NB4 (cell line): ENCODE measurements at regions not wholly inside any gene's neighbourhood (a gene's known extent, or its start where the extent isn't known, plus 50 kb on each side); places are given as distances from the start of the nearest gene placed in this dataset.

Experiments used
- DNase-seq: peaks from one replicate; pipeline ENCODE4 v3.0.0; 2010; ENCODE audit warnings: low read depth
- H3K4me3 ChIP-seq: one replicate; pipeline ENCODE4 v1.5.1; 2011; ENCODE audit warnings: mild to moderate bottlenecking, low read depth, low read length, moderate library complexity
- MAX ChIP-seq: IDR thresholded peaks from 2 replicates; pipeline ENCODE4 v1.6.1; 2011; ENCODE audit warnings: low read depth, low read length
- MYC ChIP-seq: IDR thresholded peaks from 2 replicates; pipeline ENCODE4 v1.6.1; 2011; ENCODE audit warnings: low read depth, low read length
- POLR2A ChIP-seq: IDR thresholded peaks from 2 replicates; pipeline ENCODE4 v1.6.1; 2011; ENCODE audit warnings: mild to moderate bottlenecking; ENCODE audit not compliant: insufficient read length; ENCODE audit errors: extremely low read depth
- TF ChIP-seq, protein P1 (sequence below): IDR thresholded peaks from one replicate; pipeline ENCODE4 v1.5.1; 2012; ENCODE audit warnings: low read depth, low read length

- no peak for DNase-seq
- no peak for TF ChIP-seq MAX
- TF ChIP-seq, protein P1, sequence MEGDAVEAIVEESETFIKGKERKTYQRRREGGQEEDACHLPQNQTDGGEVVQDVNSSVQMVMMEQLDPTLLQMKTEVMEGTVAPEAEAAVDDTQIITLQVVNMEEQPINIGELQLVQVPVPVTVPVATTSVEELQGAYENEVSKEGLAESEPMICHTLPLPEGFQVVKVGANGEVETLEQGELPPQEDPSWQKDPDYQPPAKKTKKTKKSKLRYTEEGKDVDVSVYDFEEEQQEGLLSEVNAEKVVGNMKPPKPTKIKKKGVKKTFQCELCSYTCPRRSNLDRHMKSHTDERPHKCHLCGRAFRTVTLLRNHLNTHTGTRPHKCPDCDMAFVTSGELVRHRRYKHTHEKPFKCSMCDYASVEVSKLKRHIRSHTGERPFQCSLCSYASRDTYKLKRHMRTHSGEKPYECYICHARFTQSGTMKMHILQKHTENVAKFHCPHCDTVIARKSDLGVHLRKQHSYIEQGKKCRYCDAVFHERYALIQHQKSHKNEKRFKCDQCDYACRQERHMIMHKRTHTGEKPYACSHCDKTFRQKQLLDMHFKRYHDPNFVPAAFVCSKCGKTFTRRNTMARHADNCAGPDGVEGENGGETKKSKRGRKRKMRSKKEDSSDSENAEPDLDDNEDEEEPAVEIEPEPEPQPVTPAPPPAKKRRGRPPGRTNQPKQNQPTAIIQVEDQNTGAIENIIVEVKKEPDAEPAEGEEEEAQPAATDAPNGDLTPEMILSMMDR, result no peak
- TF ChIP-seq MYC, result no peak
- no peak for TF ChIP-seq POLR2A
- no peak overlapping the region for H3K4me3 ChIP-seq
These were observed 55.6 kb upstream of the MKLN1 start for GRCh38 chr7:131272086-131272485.

GRCh38 chr7:131274986-131275385 is 52.7 kb upstream of the MKLN1 start:
- no peak for DNase-seq
- H3K4me3 ChIP-seq, result no peak overlapping the region
- TF ChIP-seq, protein P1, result no peak
- no peak for TF ChIP-seq POLR2A
- TF ChIP-seq MAX, result no peak
- TF ChIP-seq MYC, result no peak

DNA sequence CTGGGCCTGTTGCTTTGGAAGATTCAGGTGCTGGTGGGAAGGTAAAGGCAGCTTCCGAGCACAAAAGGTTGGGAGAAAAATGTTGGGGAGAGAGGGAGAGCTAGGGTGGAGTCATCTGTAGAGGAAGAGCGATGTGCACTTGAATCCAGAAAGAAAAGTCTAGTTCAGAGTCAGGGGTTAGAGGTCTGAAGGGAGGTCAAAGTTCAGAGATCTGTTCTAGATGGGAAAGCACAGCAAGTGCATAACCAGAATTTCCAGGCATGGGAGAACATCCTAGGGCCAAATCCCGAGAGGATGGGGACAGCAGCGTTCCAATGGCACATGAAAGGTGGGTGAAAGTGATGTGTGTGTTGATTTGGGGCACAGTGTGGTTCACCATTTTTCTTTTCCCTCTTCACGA is 51.5 kb upstream of the MKLN1 start:
- no peak overlapping the region for H3K4me3 ChIP-seq
- TF ChIP-seq MYC (no peak), MAX (no peak), POLR2A (no peak)
- TF ChIP-seq, protein P1, result no peak
- no peak for DNase-seq

GRCh38 chr7:131276748-131277147 is 50.9 kb upstream of the MKLN1 start:
- no peak overlapping the region for H3K4me3 ChIP-seq
- DNase-seq, result no peak
- TF ChIP-seq MYC, result no peak
- no peak for TF ChIP-seq POLR2A
- no peak for TF ChIP-seq MAX
- TF ChIP-seq, protein P1, result no peak
